NCI-H2107 (cell line): ENCODE measurements at regions not wholly inside any gene's neighbourhood (a gene's known extent, or its start where the extent isn't known, plus 50 kb on each side); places are given as distances from the start of the nearest gene placed in this dataset.

Experiments used
- DNase-seq: peaks from one replicate; lab custom pipeline; 2025; lab: John Stamatoyannopoulos, UW

DNA sequence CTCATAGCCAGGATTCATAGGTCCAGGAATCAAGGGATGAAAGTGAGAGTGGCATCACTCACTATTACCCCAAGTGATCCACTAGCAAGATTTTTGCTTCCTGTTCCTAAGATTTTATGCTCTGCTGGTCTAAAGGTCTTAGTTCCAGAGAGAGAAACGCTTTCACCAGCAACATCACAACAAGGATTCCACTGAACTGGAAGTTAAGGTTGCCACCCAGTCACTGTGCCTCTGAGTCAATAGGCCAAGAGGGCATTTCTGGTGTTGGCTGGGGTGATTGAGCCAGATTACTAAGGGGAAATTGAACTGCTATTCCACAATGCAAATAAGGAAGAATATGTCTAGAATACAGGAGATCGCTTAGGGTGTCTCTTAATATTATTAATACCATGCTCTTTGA is 142.5 kb upstream of the ARID2 start:
- no peak for DNase-seq

DNA sequence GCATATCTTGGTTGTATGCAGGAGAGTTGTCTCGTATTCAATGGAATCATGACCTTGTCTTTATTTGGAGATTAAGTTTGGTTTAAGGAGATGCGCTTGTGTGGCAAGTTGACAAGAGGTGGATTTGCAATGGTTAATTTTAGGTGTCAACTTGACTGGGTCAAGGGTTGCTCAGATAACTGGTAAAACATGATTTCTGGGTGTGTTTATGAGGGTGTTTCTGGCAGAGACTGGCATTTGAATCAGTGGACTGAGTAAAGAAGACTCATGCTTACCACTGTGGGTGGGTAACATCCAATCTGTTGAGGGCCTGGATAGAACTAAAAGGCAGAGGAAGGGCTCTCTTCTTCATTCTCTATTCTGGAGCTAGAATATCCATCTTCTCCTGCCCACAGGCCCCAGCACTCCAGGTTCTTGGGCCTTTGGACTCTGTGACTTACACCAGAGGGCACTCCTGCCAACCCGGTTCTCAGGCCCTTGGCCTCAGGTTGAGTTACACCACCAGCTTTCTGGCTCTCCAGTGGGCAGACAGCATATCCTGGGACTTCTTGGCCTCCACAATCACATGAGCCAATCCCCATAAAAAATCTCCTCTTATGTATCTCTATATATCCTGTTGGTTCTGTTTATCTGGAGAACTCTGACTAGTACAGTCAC is 141.5 kb upstream of the ARID2 start:
- no peak for DNase-seq

DNA sequence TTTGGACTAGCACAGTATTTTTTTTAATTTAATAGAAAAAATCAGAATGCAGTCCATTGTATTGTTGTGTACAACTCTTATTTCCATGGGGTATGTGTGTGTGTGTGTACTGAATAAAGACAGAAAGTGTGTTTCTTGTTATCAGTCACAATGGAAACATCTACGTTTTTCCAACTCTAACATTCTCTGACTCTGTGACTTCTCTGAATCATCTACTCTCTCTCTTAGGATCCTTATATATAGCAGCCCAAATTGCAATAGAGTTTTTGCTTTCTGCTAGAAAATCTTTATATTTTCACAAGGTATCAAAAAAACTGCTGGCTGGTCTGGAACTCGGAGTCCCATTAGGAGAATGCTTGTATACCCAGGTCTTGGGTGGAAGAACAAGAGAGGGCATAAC is 138.9 kb upstream of the ARID2 start:
- no peak for DNase-seq

DNA sequence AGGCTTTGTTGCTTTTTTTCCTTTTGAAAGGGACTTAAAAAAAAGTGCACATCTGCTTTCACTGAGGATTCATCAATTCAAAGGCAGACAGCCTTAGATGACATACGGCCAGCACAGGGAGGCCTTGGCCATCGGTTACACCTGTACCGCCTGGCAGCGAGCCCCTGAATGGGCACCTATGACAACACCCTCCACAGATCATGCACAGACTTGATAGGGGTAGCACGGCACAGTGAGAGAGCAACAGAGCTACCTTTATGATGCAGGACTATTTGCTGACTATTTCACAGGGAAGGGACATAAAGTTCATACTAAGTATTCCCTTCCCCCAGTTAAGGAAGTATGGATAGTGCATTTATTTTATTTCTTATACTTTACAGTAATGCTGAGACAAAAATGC is 137.9 kb upstream of the ARID2 start:
- no peak for DNase-seq

DNA sequence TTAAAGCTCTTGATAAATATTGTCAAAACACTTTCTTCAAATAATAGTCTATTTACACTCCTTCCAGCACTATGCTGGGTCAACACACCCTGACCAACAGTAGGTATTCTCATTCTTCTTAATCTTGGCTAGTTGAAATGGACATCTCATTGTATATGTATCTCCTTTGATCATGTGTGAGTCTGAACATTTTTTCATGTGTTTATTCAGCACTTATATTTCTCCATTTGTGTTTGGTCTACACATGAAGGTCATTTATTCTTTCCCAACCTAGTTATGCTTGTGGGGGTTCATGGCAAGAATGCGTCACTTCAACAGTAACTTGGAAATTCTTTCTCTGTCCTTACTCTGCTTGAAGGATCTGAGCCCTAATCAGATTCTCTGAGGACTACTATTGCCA is 133.1 kb upstream of the ARID2 start:
- no peak for DNase-seq

DNA sequence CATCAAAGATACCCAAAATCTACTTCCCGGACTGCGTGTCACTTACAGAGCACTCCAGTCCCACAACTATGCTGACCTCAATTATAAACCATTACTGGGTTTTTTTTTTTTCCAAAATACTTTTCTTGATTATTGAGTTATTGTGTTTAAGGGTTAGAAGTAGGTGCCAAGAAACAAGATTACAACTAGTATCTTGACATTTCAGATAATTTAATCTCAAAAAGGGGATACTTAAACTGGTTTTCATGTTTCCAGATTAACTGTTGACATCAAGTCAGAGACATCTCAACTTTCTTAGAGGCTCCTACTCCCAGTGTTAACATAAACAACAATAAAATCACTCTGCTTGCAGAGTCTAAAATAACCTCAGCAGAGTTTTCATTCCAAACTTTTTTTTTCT is 131.2 kb upstream of the ARID2 start:
- DNase-seq: no peak

DNA sequence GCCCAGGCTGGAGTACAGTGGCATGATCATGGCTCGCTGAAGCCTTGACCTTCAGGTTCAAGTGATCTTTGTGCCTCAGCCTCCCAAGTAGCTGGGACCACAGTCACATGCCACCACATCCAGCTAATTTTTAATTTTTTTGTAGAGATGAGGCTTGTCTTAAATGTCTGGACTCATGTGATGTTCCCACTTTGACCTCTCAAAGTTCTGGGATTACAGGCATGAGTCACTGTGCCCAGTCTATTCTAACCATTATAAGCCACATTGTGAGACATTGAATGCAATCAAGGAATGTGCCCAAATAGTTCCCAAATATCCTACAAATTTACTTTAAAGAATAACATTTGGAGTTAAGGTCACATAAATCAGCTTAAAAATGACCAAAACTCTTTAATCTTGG is 130.7 kb upstream of the ARID2 start:
- DNase-seq: no peak

DNA sequence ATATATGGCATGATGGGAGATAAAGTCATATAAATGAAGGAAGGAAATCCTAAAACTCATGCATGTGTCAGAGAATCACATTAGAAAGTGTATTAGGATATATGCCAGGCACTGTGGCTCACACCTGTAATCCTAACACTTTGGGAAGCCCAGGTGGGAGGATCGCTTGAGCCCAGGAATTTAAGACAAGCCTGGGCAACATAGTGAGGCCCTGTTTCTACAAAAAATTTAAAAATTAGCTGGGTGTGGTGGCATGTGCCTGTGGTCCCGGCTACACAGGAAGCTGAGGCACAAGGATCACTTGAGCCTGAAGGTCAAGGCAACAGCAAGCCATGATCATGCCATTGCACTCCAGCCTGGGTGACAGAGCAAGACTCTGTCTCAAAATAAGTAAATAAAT is 130.3 kb upstream of the ARID2 start:
- DNase-seq: no peak

DNA sequence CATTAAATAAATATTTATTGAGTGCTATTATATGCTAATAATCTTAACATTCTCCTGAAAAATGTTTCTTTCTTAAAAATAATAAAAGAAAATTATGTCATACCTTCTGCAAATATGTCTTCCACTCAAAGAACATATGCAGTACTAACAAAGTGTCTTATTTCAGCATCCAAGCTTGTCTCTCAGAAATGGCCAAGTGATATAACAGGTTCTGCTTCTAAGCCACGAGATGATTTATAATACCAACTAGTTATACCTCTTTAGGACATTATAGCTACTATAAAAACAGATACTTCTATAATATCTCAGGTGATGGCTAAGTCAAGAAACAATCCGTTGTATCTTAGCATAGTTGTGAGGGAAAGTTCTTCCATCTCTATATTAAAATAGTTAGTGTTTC is 128.1 kb upstream of the ARID2 start:
- DNase-seq: no peak

DNA sequence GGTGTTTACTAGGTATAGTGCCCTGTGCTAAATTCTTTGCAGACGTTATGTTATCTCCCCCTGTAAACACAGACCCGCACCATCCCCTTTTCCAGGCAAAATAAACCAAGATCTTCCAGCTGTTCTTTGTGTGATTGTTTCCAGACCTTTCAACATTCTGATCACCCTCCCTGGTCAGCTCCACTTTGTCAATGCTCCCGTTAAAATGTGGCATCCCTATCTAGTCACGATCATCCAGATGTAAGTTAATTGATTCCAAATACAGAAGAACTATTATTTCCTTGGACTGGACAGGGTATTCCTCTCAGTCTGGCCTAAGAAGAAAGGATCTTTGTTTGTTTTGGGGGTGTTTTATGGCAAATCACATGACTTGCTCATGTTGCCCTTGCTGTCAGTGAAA is 127.6 kb upstream of the ARID2 start:
- DNase-seq: no peak

DNA sequence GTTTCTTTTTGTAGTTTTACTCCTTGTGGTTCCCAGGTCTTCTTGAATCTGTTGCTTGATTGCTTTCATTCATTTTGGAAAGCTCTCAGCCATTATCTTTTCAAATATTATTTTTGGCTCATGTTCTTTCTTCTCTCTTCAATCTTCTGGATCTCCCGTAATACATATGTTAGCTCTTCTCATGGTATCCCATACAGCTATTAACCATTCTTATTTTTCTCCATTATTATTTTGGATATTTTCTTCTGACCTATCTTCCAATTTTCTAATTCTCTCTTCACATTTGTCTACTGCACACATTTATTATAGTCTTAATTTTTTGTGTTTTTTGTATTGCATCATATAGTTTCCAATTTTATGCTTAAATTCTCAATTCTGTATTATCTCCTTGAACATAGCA is 123.9 kb upstream of the ARID2 start:
- DNase-seq: no peak

DNA sequence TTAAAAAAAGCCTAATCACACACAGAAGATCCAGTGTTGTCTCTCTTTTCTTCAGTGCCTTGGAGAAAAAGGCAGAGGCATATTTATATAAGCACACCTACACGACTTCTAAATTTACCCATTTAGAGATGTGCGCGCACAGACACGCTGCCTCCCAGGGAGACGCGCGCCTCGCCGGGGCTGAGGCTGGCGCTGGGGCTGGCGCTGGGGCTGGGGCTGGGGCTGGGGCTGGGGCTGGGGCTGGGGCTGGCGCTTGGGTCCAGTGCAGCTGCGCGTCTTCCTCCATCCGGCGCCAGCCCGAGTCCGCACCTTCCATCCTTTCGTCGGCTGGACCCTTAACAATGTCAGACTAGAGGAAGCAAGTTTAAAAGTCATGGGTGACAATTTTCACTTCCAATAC is 118.4 kb upstream of the ARID2 start:
- DNase-seq: no peak

DNA sequence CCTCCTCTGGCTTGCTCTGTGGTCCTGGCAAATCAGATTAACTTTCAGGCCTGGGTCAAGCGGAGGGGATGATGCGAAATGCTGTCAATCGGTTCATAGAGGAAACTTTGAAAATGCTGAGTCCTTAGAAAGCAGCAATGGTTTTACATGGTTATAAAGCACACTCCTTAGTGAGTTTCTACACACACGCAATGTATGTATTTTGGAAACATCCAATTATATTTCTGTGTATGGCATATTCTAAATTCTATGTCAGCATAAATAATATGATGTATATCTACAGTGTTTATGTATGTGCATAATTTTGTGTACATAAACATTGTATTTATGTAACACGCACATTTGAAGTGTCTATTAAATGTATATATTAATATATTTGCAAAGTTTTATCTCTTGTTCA is 118.0 kb upstream of the ARID2 start:
- DNase-seq: no peak

DNA sequence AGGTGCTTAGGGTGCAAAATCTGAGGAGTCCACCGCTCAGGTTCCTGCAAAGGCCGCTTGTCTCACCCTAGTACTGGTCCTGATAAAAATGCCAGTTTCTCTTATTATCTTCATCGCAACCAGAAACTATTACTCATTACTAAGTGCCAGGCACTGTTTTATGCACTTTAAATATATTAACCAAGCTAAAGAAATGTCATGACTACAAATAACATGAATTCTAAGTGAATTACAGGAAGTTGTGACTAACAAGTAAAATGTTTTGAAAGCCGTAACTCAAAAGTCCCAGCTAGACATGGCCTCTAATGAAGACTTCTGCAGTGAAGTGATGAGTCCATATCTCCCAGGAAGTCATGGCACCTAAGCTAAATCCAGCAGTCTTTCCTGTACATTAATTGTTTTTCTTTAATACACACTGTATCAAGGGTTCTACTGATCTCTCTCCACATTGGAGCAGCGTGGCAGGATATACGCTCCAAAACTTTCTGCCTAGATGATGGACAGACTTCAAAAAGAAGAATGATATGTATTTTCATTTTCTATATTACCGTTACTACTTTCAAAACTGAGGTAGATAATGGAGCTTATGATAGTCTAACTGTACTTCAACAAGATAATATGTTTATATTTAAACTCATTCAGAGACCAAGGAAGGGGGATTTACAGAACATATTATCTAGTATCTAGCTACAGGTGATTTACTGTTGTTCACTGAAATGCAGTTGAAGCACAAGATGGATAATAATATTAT is 117.3 kb upstream of the ARID2 start:
- no peak for DNase-seq

DNA sequence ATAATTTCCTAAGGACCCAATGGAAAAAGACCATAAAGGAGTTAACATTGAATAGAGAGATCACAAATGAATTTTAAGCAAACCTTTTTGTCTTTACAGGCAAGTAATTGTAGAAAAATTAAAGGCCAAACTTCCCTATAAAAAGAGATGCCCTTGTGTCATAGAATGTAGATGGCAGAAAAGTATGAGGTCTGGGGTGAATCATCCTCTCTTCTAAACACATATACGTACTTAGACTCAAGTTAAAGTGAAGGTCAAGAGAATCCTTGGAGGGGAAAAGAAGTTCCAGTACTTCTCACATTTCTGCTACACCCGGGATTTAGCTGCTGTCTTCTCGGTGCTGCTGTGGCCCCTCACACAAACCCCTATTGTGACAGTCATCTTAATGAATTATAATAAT is 116.2 kb upstream of the ARID2 start:
- DNase-seq: no peak

DNA sequence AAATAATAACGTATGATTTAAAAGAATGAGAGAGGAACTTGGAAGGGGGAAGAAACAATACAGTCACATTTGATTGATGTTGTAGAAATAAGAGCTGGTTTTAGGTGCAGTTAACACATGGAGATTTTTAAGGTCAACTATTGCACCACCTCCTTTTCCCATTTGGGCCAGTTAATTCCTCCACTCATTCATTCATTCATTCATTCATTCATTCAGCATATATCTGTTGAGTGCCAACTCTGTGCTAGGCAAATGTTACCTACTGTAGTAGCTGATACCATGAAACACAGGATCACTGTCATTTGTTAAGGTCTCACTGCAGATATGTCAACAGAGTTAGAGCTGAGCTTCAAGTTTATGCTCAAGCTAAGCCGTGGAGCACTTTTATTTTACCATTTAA is 115.7 kb upstream of the ARID2 start:
- no peak for DNase-seq

DNA sequence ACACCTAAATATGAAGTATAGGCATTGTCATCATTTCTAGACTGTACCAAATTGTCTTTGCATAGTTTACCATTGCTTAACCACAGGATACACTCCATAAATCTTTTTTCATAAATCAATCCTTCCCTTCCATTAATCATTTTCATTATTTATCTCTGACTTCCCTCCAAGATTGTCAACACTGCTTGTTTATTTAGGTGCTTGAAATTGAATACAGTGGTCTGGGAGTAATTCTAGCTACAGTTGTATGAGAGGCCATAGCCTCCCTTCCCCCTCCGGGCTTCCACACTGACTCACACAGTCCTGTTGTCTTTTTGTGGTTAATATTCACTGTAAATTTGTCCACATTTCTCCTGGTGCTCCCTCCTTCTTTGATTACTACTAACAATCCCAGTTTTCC is 114.2 kb upstream of the ARID2 start:
- DNase-seq: peak; percentile 21

DNA sequence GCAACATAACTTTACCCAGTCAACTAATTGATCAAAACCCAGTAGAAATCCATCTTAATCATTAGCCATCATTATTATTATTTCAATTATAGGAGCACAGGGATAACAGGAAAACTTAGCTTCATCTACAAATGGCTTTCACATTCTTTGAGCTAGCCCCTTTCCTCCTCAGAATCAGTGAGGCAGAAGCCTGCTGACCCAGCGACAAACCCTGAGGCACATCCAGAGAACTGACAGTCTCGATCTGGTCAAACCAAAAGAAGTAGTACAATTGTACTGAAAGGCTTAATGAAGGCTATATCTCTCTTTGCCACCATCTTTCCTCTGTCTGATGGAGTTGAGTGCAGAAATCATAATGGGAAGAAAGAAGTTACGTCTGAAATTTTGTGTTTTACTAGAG is 109.8 kb upstream of the ARID2 start:
- no peak for DNase-seq

DNA sequence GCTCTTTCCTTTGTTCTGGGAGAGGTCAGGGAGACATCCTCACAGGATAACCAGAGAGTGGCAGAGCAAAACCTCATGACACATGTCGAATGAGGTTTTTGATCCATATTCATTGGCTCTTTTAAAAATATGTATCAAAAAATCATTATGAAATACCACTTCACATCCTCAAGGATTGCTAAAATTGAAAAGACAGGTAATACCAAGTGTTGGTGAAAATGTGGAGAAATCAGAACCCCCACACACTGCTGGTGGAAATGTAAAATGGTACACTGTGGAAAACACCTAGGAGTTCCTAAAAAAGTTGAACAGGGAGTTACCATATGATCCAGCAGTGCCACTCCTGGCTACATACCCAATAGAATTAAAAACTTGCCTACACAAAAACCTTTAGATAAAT is 107.8 kb upstream of the ARID2 start:
- no peak for DNase-seq

DNA sequence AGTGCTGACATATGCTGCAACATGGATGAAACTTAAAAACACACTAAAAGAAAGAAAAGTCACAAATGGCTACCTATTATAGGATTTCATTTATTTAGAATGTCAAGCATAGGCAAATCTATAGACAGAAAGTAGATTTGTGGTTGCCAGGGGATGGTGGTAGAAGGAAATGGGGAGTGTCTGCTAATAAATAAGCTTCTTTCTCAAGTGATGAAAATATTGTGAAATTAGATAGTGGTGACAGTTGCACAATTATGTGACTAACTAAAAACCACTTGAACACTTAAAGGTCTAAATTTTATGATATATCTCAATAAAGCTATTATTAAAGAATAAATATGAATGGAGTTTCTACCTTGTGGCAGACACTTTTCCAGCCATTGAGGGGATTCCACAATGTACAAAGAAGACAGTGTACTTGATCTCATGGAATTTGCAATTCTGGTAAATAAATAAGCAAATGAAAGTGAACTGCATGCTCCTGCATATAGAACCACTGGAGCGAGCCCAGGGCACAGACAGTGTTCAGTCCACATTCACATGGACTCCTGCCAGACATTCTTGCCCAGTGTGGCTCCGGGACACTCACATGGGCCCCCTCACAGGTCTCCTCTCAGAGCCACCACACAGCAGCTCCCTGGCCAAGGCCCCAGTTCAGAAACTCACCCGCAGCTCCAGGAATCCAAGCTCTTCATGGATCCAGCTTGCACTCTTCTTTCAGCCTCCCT is 107.1 kb upstream of the ARID2 start:
- DNase-seq: no peak

DNA sequence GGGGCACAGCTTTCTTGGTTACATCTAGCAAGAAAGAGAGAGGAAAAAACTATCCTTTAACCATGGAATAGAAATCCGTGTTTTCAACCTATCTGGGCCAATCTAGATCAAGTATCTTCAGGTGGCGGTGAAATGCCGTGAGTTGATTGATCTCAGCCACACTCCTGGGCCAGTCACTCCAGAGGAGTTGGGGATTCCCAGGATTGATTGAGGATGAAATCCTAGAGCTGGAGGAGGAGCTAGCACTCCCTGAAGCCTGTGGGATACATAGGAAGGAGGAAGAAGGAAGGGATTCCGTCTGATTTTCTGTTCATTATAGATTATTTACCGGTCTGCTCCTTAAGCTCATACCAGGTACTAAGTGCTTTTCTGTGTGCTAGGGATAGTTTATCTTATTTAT is 106.3 kb upstream of the ARID2 start:
- DNase-seq: no peak

DNA sequence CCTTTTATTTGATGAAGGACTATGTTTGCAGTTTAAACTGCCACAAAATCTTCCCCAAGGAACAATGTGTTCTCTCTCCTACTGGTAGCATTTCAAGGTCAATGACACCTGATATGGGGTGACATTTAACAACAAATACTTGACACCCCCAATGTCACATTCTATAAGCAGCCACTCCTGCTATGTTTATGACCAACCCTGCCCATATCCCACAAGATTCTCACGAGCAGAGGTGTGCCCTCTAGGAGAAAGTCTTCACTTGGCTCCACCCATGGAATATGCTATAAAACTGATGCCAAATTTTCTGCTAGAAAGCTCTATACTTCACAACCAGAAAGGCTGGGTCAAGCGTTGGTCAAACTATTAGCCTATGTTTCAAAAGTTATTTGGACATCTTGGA is 105.6 kb upstream of the ARID2 start:
- no peak for DNase-seq

DNA sequence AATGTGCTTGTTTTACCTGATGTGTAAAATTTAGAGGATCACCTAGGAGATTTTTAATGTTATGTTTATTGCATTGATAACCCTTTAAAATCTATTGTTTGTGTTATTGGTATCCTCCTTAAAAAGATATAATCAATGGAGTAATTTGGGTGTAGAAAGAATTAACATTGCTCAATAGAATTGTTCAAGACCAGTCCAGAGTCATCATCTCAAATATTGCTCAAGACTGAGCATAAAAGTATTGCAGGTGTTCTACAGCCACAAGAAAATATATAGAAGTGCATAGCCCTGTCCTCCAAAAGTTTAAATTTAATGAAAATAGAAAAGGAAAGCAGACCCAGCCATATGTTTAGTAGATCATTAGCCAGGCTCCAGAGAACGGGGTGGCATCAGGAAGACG is 102.5 kb upstream of the ARID2 start:
- no peak for DNase-seq
